ENCODE measurements at regions not wholly inside any gene's neighbourhood (a gene's known extent, or its start where the extent isn't known, plus 50 kb on each side); places are given as distances from the start of the nearest gene placed in this dataset.

DNA sequence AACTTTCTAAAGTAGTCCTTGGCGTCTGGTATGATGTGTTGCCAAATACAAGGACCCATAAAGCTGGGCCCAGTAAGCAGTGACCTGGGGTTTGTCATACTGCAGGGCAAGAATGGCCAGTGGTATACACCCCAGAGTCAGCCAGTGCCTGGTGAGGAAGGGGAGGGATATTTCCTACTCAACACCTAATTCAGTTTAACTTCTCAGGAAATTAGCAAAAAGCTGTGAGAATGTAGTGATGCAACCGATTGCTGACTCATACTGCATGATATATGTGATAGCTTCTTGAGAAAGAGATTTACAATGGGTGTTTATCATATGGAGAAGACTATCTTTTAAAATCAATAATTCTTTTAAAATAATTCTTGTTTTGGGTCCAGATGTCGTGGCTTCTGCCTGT is 889.3 kb upstream of the CELF2 start:
- TF ChIP-seq RELA (IDR thresholded peaks at IDR 0.05; ENCODE audit: borderline replicate concordance, partially characterized antibody) (no peak), ZNF274 (IDR thresholded peaks at IDR 0.05; ENCODE audit: insufficient read depth, insufficient read length) (no peak), RAD21 (IDR thresholded peaks at IDR 0.05; ENCODE audit: insufficient read depth, low read depth, low read length) (no peak), LARP7 (IDR thresholded peaks at IDR 0.05) (no peak), ZBED1 (IDR thresholded peaks at IDR 0.05; ENCODE audit: borderline replicate concordance) (no peak), POLR2A (IDR thresholded peaks at IDR 0.05; ENCODE audit: low read depth, low read length) (no peak), RFX5 (IDR thresholded peaks at IDR 0.05; ENCODE audit: low read depth, low read length) (no peak), MYC (IDR thresholded peaks at IDR 0.05; ENCODE audit: insufficient read depth, insufficient read length, insufficient replicate concordance, low read length, severe bottlenecking) (no peak), SIN3A (IDR thresholded peaks at IDR 0.05; ENCODE audit: low read depth, low read length) (no peak), TAF1 (IDR thresholded peaks at IDR 0.05; ENCODE audit: borderline replicate concordance, low read depth, low read length) (no peak), CBFB (IDR thresholded peaks at IDR 0.05; ENCODE audit: low read depth) (no peak)
- TF ChIP-seq, protein P1, sequence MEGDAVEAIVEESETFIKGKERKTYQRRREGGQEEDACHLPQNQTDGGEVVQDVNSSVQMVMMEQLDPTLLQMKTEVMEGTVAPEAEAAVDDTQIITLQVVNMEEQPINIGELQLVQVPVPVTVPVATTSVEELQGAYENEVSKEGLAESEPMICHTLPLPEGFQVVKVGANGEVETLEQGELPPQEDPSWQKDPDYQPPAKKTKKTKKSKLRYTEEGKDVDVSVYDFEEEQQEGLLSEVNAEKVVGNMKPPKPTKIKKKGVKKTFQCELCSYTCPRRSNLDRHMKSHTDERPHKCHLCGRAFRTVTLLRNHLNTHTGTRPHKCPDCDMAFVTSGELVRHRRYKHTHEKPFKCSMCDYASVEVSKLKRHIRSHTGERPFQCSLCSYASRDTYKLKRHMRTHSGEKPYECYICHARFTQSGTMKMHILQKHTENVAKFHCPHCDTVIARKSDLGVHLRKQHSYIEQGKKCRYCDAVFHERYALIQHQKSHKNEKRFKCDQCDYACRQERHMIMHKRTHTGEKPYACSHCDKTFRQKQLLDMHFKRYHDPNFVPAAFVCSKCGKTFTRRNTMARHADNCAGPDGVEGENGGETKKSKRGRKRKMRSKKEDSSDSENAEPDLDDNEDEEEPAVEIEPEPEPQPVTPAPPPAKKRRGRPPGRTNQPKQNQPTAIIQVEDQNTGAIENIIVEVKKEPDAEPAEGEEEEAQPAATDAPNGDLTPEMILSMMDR (IDR thresholded peaks at IDR 0.05 in 2 of 3, conservative IDR thresholded peaks at IDR 0.05 in 1 of 3; ENCODE audit: control insufficient read depth in 2 of 3, extremely low read depth in 1 of 3, insufficient read depth in 1 of 3, low read depth in 3 of 3, low read length in 3 of 3): no peak
- TF ChIP-seq, protein P2, sequence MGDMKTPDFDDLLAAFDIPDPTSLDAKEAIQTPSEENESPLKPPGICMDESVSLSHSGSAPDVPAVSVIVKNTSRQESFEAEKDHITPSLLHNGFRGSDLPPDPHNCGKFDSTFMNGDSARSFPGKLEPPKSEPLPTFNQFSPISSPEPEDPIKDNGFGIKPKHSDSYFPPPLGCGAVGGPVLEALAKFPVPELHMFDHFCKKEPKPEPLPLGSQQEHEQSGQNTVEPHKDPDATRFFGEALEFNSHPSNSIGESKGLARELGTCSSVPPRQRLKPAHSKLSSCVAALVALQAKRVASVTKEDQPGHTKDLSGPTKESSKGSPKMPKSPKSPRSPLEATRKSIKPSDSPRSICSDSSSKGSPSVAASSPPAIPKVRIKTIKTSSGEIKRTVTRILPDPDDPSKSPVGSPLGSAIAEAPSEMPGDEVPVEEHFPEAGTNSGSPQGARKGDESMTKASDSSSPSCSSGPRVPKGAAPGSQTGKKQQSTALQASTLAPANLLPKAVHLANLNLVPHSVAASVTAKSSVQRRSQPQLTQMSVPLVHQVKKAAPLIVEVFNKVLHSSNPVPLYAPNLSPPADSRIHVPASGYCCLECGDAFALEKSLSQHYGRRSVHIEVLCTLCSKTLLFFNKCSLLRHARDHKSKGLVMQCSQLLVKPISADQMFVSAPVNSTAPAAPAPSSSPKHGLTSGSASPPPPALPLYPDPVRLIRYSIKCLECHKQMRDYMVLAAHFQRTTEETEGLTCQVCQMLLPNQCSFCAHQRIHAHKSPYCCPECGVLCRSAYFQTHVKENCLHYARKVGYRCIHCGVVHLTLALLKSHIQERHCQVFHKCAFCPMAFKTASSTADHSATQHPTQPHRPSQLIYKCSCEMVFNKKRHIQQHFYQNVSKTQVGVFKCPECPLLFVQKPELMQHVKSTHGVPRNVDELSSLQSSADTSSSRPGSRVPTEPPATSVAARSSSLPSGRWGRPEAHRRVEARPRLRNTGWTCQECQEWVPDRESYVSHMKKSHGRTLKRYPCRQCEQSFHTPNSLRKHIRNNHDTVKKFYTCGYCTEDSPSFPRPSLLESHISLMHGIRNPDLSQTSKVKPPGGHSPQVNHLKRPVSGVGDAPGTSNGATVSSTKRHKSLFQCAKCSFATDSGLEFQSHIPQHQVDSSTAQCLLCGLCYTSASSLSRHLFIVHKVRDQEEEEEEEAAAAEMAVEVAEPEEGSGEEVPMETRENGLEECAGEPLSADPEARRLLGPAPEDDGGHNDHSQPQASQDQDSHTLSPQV (IDR thresholded peaks at IDR 0.05): no peak
- TF ChIP-seq, protein P3, sequence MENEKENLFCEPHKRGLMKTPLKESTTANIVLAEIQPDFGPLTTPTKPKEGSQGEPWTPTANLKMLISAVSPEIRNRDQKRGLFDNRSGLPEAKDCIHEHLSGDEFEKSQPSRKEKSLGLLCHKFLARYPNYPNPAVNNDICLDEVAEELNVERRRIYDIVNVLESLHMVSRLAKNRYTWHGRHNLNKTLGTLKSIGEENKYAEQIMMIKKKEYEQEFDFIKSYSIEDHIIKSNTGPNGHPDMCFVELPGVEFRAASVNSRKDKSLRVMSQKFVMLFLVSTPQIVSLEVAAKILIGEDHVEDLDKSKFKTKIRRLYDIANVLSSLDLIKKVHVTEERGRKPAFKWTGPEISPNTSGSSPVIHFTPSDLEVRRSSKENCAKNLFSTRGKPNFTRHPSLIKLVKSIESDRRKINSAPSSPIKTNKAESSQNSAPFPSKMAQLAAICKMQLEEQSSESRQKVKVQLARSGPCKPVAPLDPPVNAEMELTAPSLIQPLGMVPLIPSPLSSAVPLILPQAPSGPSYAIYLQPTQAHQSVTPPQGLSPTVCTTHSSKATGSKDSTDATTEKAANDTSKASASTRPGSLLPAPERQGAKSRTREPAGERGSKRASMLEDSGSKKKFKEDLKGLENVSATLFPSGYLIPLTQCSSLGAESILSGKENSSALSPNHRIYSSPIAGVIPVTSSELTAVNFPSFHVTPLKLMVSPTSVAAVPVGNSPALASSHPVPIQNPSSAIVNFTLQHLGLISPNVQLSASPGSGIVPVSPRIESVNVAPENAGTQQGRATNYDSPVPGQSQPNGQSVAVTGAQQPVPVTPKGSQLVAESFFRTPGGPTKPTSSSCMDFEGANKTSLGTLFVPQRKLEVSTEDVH (IDR thresholded peaks at IDR 0.05; ENCODE audit: low read depth, partially characterized antibody): no peak
